Chondrocyte (in vitro differentiated cells): ENCODE measurements at regions not wholly inside any gene's neighbourhood (a gene's known extent, or its start where the extent isn't known, plus 50 kb on each side); places are given as distances from the start of the nearest gene placed in this dataset.
"Not testable (repeated sequence)": the region's sequence is repeated elsewhere in the genome, so short reads cannot be mapped to it uniquely, and the experiment has no call there.

Experiments
- DNase-seq: peaks from one replicate; pipeline ENCODE4 v3.0.0; 2021; ENCODE audit warnings: mixed read lengths, low spot score
- H3K27ac Mint-ChIP-seq: one replicate; pipeline ENCODE4 v1.8.0; 2021; ENCODE audit warnings: mild to moderate bottlenecking, moderate library complexity, mixed read lengths; ENCODE audit not compliant: unreplicated experiment
- H3K27me3 Mint-ChIP-seq: 2 replicates; pipeline ENCODE4 v1.8.0; 2021; ENCODE audit warnings: low read depth, mixed read lengths
- H3K36me3 Mint-ChIP-seq: 2 replicates; pipeline ENCODE4 v1.8.0; 2021; ENCODE audit warnings: low read depth, mixed read lengths
- H3K4me1 Mint-ChIP-seq: 2 replicates; pipeline ENCODE4 v1.8.0; 2021; ENCODE audit warnings: low read depth, mild to moderate bottlenecking, mixed read lengths
- H3K4me3 Mint-ChIP-seq: one replicate; pipeline ENCODE4 v1.8.0; 2021; ENCODE audit warnings: mild to moderate bottlenecking, moderate library complexity, mixed read lengths; ENCODE audit not compliant: unreplicated experiment
- H3K9me3 Mint-ChIP-seq: 2 replicates; pipeline ENCODE4 v1.8.0; 2021; ENCODE audit warnings: low read depth, mixed read lengths
- TF ChIP-seq, protein P1 (sequence below): fragments of 200-600 bp; sonication (generic); IDR thresholded peaks from 2 replicates; pipeline ENCODE4 v1.5.0; 2021; ENCODE audit warnings: antibody characterized with exemption, mild to moderate bottlenecking, moderate library complexity

DNA sequence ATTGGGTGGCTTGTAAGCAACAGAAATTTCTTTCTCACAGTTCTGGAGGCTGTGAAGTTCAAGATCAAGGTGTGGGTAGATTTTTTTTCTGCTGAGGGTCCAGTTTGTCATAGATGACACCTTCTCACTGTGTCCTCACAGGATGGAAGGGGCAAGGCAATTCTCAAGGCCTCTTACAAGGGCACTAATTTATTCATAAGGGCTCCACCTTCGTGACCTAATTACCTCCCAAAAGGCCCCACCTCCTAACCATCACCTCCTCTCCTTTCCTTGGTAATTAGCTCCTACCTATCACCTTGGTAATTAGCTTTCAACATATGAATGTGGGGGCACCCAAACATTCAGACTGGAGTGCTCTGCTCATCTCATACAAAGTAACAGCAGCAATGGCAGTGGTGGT is 92.3 kb upstream of the CD44 start:
- Mint-ChIP-seq H3K9me3 (no peaks in the 10 kb centered on the region), H3K27ac (no peak overlapping the region), H3K36me3 (no peaks in the 10 kb centered on the region), H3K27me3 (no peaks in the 10 kb centered on the region), H3K4me3 (no peak overlapping the region), H3K4me1 (peaks cover 38% of the 10 kb centered on the region)
- DNase-seq, result no peak
- TF ChIP-seq, protein P1, sequence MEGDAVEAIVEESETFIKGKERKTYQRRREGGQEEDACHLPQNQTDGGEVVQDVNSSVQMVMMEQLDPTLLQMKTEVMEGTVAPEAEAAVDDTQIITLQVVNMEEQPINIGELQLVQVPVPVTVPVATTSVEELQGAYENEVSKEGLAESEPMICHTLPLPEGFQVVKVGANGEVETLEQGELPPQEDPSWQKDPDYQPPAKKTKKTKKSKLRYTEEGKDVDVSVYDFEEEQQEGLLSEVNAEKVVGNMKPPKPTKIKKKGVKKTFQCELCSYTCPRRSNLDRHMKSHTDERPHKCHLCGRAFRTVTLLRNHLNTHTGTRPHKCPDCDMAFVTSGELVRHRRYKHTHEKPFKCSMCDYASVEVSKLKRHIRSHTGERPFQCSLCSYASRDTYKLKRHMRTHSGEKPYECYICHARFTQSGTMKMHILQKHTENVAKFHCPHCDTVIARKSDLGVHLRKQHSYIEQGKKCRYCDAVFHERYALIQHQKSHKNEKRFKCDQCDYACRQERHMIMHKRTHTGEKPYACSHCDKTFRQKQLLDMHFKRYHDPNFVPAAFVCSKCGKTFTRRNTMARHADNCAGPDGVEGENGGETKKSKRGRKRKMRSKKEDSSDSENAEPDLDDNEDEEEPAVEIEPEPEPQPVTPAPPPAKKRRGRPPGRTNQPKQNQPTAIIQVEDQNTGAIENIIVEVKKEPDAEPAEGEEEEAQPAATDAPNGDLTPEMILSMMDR, result no peak

DNA sequence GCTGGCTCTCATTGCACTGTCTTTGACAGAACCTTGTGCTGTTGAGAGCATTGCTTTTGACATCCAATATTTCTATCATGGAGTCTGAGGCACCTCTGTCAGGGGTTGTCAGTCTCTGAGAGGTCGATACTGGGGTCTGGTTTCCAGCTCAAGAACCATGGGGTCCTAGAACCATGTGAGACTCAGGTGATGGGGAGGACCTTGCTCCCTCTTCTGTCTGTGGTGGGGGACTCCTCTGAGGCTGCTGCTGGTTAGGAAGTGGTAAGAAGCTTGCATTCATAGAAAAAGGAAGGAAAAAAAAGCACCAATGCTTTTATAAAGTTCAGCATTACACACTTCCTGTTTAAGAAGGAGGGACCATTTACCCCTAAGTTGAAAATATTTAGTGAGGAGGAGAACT is 91.8 kb upstream of the CD44 start:
- Mint-ChIP-seq H3K4me1 (peaks cover 38% of the 10 kb centered on the region), H3K27me3 (no peaks in the 10 kb centered on the region), H3K27ac (no peak overlapping the region), H3K36me3 (no peaks in the 10 kb centered on the region), H3K9me3 (no peaks in the 10 kb centered on the region), H3K4me3 (no peak overlapping the region)
- no peak for DNase-seq
- TF ChIP-seq, protein P1, result no peak

DNA sequence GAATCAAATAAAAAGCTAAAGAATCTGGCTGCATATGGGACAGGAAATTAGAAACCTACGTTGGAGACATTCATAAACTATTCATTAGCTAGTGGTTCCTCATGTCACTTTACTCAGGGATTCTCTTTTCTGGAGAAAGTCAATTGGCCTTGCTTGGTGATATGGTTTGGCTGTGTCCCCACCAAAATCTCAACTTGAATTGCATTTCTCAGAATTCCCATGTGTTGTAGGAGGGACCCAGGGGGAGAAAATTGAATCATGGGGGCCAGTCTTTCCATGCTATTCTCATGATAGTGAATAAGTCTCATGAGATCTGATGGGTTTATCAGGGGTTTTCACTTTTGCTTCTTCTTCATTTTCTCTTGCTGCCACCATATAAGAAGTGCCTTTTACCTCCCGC is 91.2 kb upstream of the CD44 start:
- H3K36me3 Mint-ChIP-seq, result no peaks in the 10 kb centered on the region
- no peaks in the 10 kb centered on the region for H3K9me3 Mint-ChIP-seq
- TF ChIP-seq, protein P1, result no peak
- H3K4me1 Mint-ChIP-seq, result peaks cover 33% of the 10 kb centered on the region
- peak overlapping the region; percentile 27 for H3K27ac Mint-ChIP-seq
- H3K4me3 Mint-ChIP-seq, result no peak overlapping the region
- DNase-seq, result no peak
- no peaks in the 10 kb centered on the region for H3K27me3 Mint-ChIP-seq

DNA sequence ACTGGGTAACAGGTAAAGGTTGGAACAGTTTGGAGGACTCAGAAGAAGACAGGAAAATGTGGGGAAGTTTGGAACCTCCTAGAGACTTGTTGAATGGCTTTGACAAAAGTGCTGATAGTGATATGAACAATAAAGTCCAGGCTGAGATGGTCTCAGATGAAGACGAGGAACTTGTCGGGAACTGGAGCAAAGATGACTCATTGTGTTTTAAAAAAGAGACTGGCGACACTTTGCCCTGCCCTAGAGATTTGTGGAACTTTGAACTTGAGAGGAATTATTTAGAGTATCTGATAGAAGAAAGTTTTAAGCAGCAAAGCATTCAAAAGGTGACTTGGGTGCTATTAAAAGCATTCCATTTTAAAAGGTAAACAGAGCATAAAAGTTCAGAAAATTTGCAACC is 90.6 kb upstream of the CD44 start:
- Mint-ChIP-seq H3K27ac (peak overlapping the region; percentile 27), H3K4me1 (peaks cover 28% of the 10 kb centered on the region)
- not testable (repeated sequence) for DNase-seq, H3K9me3 Mint-ChIP-seq, H3K36me3 Mint-ChIP-seq, H3K27me3 Mint-ChIP-seq, H3K4me3 Mint-ChIP-seq

DNA sequence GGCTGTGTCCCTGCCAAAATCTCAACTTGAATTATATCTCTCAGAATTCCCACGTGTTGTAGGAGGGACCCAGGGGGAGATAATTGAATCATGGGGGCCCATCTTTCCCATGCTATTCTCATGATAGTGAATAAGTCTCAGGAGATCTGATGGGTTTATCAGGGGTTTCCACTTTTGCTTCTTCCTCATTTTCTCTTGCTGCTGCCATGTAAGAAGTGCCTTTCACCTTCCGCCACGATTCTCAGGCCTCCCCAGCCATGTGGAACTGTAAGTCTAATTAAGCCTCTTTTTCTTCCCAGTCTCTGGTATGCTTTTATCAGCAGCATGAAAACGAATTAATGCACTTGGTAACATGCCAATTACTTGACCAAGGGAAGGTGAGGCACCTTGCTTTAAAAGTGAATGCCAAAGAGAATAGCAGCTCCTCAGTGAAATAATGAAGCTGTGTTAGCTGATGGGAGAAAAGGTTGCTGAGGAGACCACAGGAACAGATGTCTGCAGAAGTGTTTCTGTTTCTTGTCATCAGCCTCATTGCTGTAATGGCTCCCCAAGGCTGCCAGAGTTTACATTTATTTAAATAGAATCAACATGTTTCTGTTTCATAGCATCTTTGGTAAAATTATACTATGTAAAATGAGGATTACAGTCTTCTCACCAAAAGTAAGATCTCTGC is 89.0 kb upstream of the CD44 start:
- no peaks in the 10 kb centered on the region for H3K36me3 Mint-ChIP-seq
- peaks cover 24% of the 10 kb centered on the region for H3K4me1 Mint-ChIP-seq
- no peak overlapping the region for H3K4me3 Mint-ChIP-seq
- TF ChIP-seq, protein P1, result no peak
- H3K9me3 Mint-ChIP-seq, result no peaks in the 10 kb centered on the region
- no peak overlapping the region for H3K27ac Mint-ChIP-seq
- H3K27me3 Mint-ChIP-seq, result no peaks in the 10 kb centered on the region
- no peak for DNase-seq

DNA sequence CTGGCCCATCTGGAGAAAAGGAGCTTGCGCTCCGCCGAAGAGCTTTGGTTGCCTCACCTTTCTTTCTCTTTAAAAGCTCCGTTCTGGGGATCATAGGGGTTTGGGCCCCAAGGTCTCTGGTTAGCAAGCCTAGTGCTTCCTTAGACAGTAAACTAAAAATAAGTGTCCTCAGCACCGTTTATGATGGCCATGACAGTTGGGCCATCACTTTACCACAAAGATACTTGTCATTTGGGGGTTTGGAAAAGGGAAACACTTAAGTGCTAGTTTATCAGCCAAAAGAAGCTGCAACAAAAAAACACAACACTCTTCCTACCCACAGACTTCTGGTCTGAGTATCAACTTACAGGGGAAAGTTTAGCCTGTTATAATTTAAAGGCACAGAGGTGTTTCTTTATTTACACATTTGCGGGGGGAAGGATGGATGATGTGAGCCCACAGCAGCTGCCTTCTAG is 88.4 kb upstream of the CD44 start:
- H3K9me3 Mint-ChIP-seq, result no peaks in the 10 kb centered on the region

More for the DNA sequence above, 88.4 kb upstream of the CD44 start:
- no peak overlapping the region for H3K27ac Mint-ChIP-seq
- no peak for DNase-seq
- H3K36me3 Mint-ChIP-seq, result no peaks in the 10 kb centered on the region
- TF ChIP-seq, protein P1, result no peak
- peaks cover 24% of the 10 kb centered on the region for H3K4me1 Mint-ChIP-seq
- H3K4me3 Mint-ChIP-seq, result no peak overlapping the region
- H3K27me3 Mint-ChIP-seq, result no peaks in the 10 kb centered on the region
